CD4-positive, alpha-beta T cell (primary cell): ENCODE measurements at regions not wholly inside any gene's neighbourhood (a gene's known extent, or its start where the extent isn't known, plus 50 kb on each side); places are given as distances from the start of the nearest gene placed in this dataset.

Source experiments
- ATAC-seq: fragments of 200-7000 bp; cut with Tn5 transposase; one replicate; pipeline ENCODE4 v1.10.0; 2022; ENCODE audit warnings: mild to moderate bottlenecking; ENCODE audit not compliant: poor library complexity
- CTCF ChIA-PET: fragments of 350-600 bp; sonication (Branson Sonifier 250); formaldehyde crosslinking; loops from one replicate; lab custom pipeline; 2021; ENCODE audit warnings: antibody characterized with exemption, inconsistent platforms; lab: Charles Lee
- POLR2A ChIA-PET: fragments of 350-600 bp; sonication (Branson Sonifier 250); formaldehyde crosslinking; loops from one replicate; lab custom pipeline; 2021; ENCODE audit warnings: antibody characterized with exemption, inconsistent platforms; lab: Charles Lee
- DNase-seq, 14 experiments: peaks; one replicate each; pipeline ENCODE4 v3.0.0-alpha.2; 2013 to 2020; ENCODE audit warnings: mixed read lengths in 2 of 14
- H3K27ac ChIP-seq, 2 donors: one replicate each; pipeline versions ENCODE4 v1.5.1 to v1.7.0; 2013; ENCODE audit warnings: low read length in 2 of 2, low read depth in 1 of 2, mild to moderate bottlenecking in 1 of 2
- H3K27me3 ChIP-seq, 2 experiments: 1 replicate in 1 of 2; 2 replicates in 1 of 2; pipeline versions ENCODE4 v1.6.1 to v1.7.0; 2013; ENCODE audit warnings: low read length in 2 of 2, control low read depth in 1 of 2, mild to moderate bottlenecking in 1 of 2, moderate library complexity in 1 of 2; ENCODE audit not compliant: insufficient read depth in 2 of 2, control insufficient read depth in 1 of 2
- H3K36me3 ChIP-seq: one replicate; pipeline ENCODE4 v1.6.1; 2013; ENCODE audit warnings: low read length, control low read depth; ENCODE audit not compliant: insufficient read depth
- H3K4me1 ChIP-seq: one replicate; pipeline ENCODE4 v1.6.1; 2013; ENCODE audit warnings: low read length, control low read depth; ENCODE audit not compliant: insufficient read depth
- H3K4me3 ChIP-seq: one replicate; pipeline ENCODE4 v1.5.1; 2013; ENCODE audit warnings: mild to moderate bottlenecking, low read length, moderate library complexity
- H3K9me3 ChIP-seq, 2 experiments: 1 replicate in 1 of 2; 2 replicates in 1 of 2; pipeline versions ENCODE4 v1.6.1 to v1.7.0; 2013; ENCODE audit warnings: low read length in 2 of 2, mild to moderate bottlenecking in 2 of 2, control low read depth in 1 of 2, moderate library complexity in 1 of 2; ENCODE audit not compliant: control insufficient read depth in 1 of 2, insufficient read depth in 1 of 2
- H3K27ac Mint-ChIP-seq: one replicate; pipeline ENCODE4 v1.8.0; 2020; ENCODE audit warnings: mixed read lengths
- H3K27me3 Mint-ChIP-seq: one replicate; pipeline ENCODE4 v1.8.0; 2021; ENCODE audit warnings: mixed read lengths
- H3K36me3 Mint-ChIP-seq: one replicate; pipeline ENCODE4 v1.8.0; 2021; ENCODE audit warnings: low read depth, mixed read lengths
- H3K4me1 Mint-ChIP-seq: one replicate; pipeline ENCODE4 v1.8.0; 2021; ENCODE audit warnings: low read depth, mixed read lengths
- H3K4me3 Mint-ChIP-seq: one replicate; pipeline ENCODE4 v1.8.0; 2020; ENCODE audit warnings: mild to moderate bottlenecking, mixed read lengths
- H3K9me3 Mint-ChIP-seq: one replicate; pipeline ENCODE4 v1.8.0; 2020; ENCODE audit warnings: mixed read lengths
- intact Hi-C, 2 experiments: fragments of 100-400 bp; cut with DNase I in 1 of 2; cut with micrococcal nuclease in 1 of 2; formaldehyde crosslinking; loops; one replicate each; pipeline versions ENCODE4 v1.15.1 to v1.9.0; 2023 to 2025; cut with DNase I, micrococcal nuclease
- TF ChIP-seq, protein P1 (sequence below): fragments of 200-600 bp; IDR thresholded peaks from one replicate; pipeline ENCODE4 v1.8.0; 2022; ENCODE audit warnings: antibody characterized with exemption, mild to moderate bottlenecking

DNA sequence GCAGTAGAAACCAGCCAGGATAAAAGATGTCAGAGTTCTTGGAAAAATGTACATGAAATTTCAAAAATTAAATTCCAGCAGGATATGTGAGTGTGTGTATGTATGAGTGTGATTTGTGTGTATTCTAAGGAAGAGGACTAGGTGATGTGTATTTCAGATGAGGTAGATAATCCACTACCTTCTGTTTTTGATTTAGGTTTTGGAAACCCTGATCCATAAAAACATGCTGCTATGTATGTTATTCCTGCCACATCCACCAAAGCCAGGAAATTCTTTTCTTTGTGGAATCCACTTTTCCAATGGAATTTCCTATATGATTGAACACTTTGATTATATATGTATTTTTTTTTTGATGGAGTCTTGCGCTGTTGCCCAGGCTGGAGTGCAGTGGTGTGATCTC, 276.9 kb downstream of the UQCRFS1 start:
- POLR2A ChIA-PET, result no interaction called here
- H3K4me3 ChIP-seq, result no peak overlapping the region
- DNase-seq (no peak), ATAC-seq (no peak)
- intact Hi-C loops, result no loop called here
- H3K27ac ChIP-seq, result no peak overlapping the region
- Mint-ChIP-seq H3K27ac (no peak overlapping the region), H3K4me1 (no peaks in the 10 kb centered on the region), H3K9me3 (peaks cover 2% of the 10 kb centered on the region), H3K36me3 (no peaks in the 10 kb centered on the region), H3K27me3 (peaks cover 9% of the 10 kb centered on the region), H3K4me3 (no peak overlapping the region)
- H3K27me3 ChIP-seq, result no peaks in the 10 kb centered on the region
- H3K36me3 ChIP-seq, result no peaks in the 10 kb centered on the region
- CTCF ChIA-PET, result no interaction called here
- H3K4me1 ChIP-seq, result no peaks in the 10 kb centered on the region
- TF ChIP-seq, protein P1, sequence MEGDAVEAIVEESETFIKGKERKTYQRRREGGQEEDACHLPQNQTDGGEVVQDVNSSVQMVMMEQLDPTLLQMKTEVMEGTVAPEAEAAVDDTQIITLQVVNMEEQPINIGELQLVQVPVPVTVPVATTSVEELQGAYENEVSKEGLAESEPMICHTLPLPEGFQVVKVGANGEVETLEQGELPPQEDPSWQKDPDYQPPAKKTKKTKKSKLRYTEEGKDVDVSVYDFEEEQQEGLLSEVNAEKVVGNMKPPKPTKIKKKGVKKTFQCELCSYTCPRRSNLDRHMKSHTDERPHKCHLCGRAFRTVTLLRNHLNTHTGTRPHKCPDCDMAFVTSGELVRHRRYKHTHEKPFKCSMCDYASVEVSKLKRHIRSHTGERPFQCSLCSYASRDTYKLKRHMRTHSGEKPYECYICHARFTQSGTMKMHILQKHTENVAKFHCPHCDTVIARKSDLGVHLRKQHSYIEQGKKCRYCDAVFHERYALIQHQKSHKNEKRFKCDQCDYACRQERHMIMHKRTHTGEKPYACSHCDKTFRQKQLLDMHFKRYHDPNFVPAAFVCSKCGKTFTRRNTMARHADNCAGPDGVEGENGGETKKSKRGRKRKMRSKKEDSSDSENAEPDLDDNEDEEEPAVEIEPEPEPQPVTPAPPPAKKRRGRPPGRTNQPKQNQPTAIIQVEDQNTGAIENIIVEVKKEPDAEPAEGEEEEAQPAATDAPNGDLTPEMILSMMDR, result no peak
- peaks cover 0 to 11% of the 10 kb centered on the region in 2 experiments for H3K9me3 ChIP-seq

DNA sequence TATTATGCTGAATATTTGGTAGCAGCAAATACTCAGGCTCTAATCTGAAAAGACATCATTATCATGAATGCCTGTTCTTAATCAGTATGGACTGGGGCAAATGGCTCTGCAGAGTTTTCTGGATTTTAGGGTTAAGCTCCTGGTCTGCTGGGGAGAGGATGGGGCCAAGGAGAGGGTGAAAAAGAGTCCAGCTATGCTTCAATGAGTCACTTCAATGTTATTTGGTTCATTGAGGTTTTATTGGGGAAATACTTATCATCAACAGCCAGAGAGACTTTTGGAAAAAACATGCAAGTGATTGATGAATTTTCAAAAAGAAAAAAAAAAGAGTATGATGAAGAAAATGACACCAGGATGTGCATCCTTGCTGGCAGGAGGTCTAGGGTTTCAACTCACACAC, 278.3 kb downstream of the UQCRFS1 start:
- DNase-seq, result no peak
- H3K27me3 ChIP-seq, result no peaks in the 10 kb centered on the region
- no peak overlapping the region for H3K27ac Mint-ChIP-seq
- intact Hi-C loops, result no loop called here
- H3K36me3 Mint-ChIP-seq, result no peaks in the 10 kb centered on the region
- peaks cover 0 to 11% of the 10 kb centered on the region in 2 experiments for H3K9me3 ChIP-seq
- ChIA-PET POLR2A (no interaction called here), CTCF (no interaction called here)
- no peak overlapping the region for H3K27ac ChIP-seq
- H3K9me3 Mint-ChIP-seq, result peaks cover 2% of the 10 kb centered on the region
- ATAC-seq, result no peak
- H3K36me3 ChIP-seq, result no peaks in the 10 kb centered on the region
- TF ChIP-seq, protein P1, result no peak
- no peaks in the 10 kb centered on the region for H3K4me1 ChIP-seq
- no peaks in the 10 kb centered on the region for H3K27me3 Mint-ChIP-seq
- no peak overlapping the region for H3K4me3 Mint-ChIP-seq
- H3K4me3 ChIP-seq, result no peak overlapping the region
- H3K4me1 Mint-ChIP-seq, result no peaks in the 10 kb centered on the region

DNA sequence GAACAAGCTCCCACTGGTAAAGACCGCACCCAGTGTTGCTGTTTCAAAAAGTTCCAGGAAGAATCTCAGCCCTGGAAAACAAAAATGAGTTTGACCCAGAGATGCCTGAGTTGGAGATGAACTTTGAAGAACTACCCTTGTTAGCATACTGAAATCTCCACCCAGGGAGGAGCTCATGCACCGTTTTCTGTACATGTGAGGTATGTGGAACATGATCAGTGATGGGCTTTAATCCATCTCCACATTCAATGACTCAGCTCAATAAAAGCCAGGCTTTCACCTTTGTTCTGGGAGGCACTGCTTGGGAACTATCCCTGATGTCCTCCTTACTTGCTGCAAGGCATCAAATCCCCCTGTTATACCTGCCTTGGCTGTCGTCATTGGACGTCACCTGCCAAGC, 279.9 kb downstream of the UQCRFS1 start:
- Histone ChIP-seq H3K4me3 (no peak overlapping the region), H3K4me1 (no peaks in the 10 kb centered on the region), H3K27me3 (no peaks in the 10 kb centered on the region), H3K36me3 (no peaks in the 10 kb centered on the region), H3K27ac (no peak overlapping the region), H3K9me3 (peaks cover 0 to 11% of the 10 kb centered on the region in 2 experiments)
- CTCF ChIA-PET, result no interaction called here
- DNase-seq, result no peak
- H3K4me3 Mint-ChIP-seq, result no peak overlapping the region
- peaks cover 2% of the 10 kb centered on the region for H3K9me3 Mint-ChIP-seq
- H3K27ac Mint-ChIP-seq, result no peak overlapping the region
- no peaks in the 10 kb centered on the region for H3K27me3 Mint-ChIP-seq
- TF ChIP-seq, protein P1, result no peak
- no peaks in the 10 kb centered on the region for H3K36me3 Mint-ChIP-seq
- no peak for ATAC-seq
- intact Hi-C loops, result no loop called here
- POLR2A ChIA-PET, result no interaction called here
- H3K4me1 Mint-ChIP-seq, result no peaks in the 10 kb centered on the region
